ENCODE measurements at regions not wholly inside any gene's neighbourhood (a gene's known extent, or its start where the extent isn't known, plus 50 kb on each side); places are given as distances from the start of the nearest gene placed in this dataset.

DNA sequence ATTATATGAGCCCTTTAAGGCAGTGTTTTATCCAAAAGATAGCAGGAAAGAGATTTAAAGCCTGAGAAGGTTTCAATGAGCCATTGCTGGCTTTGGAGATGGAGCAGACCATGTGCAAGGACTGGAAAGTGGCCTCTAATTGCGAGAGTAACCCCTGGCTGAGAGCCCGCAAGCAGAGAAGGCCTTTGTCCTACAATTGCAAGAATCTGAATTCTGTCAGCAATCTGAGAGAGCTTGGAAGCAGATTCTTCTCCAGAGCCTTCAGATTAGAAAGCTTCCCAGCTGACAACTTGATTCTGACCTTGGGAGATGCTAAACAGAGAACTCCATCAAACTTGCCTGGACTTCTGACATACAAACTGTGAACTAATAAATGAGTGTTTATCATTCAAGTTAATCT, 528.7 kb upstream of the KLF12 start:
- DNase-seq (ENCODE audit: low spot score): no peak

DNA sequence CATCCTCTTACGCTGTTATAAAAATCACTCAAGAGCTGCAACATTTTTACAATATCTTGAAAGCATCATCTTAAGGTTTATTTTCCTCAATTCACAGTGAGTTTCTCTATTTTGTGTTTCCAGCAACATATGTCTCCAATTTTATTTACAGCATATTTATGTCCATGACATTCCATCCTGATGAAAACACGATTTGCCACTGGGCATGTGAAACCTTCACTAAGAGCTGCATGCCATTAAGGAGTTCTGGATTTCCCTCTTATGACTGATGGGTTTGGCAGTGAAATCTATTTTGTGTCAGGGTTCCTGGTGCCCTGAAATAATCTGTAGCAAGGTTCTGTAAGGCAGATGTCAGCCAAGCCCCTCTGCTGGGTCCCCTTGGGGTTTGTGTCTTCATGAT, 527.6 kb upstream of the KLF12 start:
- no peak for DNase-seq (ENCODE audit: low spot score)

DNA sequence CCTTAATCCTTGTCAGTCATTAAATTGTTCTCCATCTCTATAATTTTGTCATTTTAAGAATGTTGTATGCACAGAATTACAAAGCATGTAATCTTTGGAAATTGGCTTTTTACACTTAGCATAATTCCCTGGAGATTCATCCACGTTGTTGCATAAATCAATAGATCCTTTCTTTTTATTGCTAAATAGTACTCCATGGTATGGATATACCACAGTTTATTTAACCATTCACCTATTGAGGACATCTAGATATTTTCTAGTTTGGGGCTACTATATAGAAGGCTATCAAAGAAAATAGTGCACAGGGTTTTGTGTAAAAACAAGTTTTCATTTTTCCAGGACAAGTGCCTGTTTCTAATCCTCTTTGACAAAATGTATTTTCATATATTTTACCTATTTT, 523.6 kb upstream of the KLF12 start:
- DNase-seq (ENCODE audit: low spot score): no peak

DNA sequence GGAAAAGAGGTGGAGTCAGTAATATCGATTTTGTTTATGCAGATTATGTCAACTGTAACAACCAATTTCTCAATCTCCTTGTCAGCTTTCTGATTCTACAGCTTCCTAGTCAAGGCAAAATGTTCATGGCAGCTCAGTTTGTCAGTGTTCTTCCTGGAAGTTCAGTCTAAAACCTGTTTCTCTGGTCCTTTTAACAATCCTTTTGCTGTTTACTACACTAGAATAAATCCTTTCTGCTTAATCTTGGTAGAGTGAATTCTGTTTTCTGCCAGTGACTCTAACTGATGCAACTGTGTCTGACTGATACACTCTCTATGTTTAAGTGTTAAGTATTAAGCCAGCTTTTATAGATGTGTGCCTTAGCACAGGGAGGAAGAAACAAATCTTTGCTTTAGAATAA, 516.9 kb upstream of the KLF12 start:
- no peak for DNase-seq (ENCODE audit: low spot score)

DNA sequence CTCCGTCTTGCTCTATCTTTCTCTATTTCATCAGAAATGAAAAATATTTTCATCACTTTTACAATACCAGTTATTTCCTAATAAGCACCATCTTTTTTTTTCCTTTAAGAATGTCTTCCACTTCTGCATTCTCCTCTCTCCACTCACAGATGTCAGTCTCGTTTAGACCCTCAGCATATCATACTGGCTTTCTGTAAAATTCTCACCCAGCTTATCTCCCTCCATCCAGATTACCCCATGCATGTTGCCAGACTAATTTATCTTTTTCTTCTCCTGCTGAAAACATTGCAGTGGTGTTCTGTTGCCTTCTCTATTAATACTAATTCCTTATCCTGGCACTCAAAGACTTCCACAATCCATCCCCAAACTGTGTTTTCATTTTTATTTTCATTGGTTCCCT, 513.8 kb upstream of the KLF12 start:
- no peak for DNase-seq (ENCODE audit: low spot score)

DNA sequence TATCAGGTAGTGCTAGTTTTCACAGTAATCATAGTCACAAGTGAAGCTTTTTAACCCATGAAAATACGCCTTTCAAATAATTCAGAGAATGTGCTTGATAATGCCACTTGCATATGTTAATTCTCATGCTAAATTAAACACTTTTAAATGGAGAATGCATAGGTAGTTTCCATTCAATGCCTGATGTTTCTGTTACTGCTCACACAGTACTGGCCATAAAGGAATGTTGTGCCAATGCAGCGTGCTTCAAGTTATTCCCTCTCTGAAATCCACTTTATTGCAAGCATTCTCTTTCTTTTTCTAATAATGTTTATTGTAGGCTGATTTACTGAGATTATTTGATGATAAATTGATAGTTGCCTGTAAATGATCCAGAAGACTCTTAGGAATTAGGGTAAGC, 513.0 kb upstream of the KLF12 start:
- no peak for DNase-seq (ENCODE audit: low spot score)

DNA sequence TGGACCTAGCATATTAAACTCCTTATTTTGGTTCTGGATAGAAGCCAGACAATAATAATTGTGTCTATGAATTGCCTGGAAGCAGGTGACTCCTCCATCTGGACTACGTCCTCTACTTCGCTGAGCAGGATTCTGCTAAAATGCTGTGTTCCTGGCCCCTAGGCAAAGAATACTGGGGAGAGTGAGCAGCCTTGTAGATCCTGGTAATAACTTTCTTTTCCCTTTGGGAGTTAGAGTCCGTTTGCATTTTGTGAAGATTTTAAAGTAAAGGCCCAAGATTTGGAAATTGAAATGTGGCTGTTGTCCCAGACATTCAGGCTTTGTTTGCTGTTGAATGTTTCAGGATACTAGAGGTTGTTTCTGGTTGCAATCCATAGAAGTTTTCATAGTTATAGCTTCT, 511.9 kb upstream of the KLF12 start:
- DNase-seq (ENCODE audit: low spot score): no peak

DNA sequence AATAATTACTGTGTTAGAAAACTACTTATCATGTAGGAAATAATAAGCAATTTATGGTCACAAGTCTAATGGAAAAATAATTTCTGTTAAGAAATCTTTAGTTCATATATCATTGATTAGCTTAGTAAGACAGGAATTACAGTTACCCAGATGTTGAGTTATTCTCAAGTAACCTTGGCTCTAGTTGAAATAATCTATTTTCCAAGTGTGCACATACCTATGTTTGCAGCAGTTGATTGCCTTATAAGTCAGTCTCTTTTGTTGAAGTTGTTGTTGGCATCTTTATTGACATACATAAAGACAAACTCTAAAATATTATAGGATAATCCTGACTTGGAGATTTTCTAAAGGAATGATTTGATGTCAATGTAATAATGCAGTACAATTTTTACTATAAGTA, 511.4 kb upstream of the KLF12 start:
- DNase-seq (ENCODE audit: low spot score): no peak

DNA sequence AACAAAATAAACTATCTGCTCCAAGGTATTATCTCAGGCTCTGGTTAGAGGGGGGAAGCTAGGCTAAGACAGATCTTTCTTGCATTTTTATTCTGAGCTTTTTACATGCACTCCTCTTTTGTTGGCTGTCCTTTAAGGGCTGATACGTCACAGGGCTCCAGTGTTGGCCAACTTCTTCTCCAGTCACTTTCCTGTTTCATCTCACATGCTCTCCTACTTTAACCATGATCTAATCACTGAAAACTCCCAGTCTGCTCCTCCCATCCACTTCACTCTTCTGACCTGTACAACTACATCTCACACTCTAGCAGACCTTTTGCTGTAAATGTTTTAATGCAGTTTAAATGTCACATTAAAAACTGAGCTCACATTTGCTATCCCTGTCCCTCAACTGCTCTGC, 510.0 kb upstream of the KLF12 start:
- no peak for DNase-seq (ENCODE audit: low spot score)

DNA sequence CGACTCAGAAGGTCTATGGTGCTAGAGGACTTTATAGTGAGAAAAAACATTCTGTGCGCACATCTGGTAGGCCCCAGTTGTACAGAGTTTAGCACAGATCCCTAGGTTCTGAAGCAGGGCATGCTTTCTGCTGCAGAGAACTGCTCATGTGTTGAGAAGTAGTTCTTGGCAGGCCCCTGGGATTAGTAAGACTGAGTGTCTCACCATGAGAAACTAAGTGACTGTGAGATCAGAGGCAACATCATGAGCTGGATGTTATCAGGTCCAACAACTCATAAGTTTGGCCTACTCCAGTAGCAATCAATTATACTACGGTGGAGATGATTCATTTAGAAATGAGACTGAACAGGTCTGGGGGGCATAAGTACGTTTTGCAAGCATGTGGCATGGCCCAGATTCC, 507.4 kb upstream of the KLF12 start:
- DNase-seq (ENCODE audit: low spot score): no peak

DNA sequence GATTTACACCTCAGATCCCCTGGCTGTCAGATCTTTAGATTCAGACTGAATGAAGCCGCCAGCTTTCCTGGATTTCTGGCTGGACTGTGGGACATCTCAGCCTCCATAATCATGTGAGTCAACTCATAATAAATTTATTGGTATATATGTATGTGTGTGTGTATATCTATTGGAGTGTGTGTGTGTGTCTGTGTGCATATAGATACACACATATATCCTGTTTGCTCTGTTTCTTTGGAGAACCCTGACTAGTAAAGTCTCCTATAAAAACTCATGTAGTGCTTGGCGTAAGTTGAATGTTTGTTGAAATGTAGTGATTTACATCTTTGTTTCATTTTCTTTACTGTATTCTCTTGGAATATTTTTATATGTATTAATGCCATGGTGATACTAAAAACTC, 499.5 kb upstream of the KLF12 start:
- no peak for DNase-seq (ENCODE audit: low spot score)

DNA sequence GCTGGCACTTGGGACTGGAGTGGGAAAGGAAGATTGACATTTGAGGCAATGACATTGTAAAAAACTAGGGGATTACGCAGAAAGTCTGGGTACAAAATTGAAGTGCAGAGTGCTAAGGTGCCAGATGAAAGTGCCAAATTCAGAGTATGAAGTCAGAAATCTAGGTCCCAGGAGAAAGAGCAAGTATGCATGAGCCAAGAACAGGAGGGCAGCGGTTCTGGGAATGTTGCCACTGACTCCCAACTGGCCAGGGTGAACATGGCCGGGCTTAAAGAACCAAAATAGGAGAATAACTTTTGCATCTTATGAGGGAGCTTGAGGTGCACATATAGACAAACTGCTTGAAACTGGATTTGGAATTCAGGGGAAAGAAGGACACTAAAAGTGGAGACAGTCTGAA, 495.8 kb upstream of the KLF12 start:
- DNase-seq (ENCODE audit: low spot score): no peak

DNA sequence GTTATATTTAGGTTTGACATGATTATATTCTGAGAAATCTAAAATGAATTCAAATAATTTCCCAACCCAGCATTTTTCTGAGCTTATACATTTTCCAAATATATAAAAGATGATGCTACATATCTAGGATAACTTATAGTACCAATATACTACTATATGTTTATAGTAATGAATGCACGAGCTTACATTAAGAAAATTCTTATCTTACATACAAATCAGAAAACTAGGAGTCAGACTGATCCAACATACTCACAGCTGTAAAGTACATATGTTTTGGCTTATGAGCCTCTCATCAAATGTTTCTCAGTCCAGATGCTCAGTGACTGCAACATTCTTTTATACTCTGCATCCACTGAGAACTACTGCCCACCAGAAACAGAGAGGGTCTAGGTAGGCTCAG, 491.3 kb upstream of the KLF12 start:
- no peak for DNase-seq (ENCODE audit: low spot score)

DNA sequence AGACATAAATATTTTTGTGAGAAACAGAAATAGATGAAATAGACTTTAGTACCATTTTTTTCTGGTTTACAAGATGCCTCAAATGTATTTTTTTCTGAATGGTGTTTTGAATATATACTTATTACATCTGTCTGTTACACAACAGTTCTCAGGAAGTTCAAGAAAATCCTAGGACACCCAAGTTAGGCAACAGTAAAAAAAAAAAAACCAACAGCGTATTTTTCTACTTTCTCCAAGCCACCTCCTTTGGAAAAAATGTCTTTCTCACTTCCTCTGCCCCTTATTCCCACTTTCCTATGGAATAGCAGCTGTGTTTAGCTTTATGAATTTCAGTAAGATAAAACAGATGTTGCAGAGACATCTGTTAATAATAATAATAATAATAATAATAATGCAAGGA, 489.6 kb upstream of the KLF12 start:
- DNase-seq (ENCODE audit: low spot score): no peak

DNA sequence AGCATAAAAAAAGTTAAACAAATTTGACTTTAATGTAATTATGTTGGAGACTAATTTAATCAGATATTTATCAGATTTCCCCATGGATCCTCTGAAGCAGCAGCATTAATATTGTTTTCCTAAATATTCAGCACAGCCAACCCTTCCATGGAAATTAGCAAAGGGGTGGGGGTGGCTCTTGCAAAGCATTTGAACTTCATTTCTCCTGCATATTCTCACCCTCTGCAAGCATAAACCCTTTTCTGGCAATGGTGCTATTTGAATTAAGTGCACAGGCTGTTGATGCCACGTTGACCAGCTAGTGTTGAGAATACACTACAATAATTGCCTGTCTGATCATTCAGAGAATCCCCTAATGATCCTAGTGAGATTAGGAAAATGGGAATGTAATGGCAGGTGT, 488.1 kb upstream of the KLF12 start:
- DNase-seq (ENCODE audit: low spot score): no peak

DNA sequence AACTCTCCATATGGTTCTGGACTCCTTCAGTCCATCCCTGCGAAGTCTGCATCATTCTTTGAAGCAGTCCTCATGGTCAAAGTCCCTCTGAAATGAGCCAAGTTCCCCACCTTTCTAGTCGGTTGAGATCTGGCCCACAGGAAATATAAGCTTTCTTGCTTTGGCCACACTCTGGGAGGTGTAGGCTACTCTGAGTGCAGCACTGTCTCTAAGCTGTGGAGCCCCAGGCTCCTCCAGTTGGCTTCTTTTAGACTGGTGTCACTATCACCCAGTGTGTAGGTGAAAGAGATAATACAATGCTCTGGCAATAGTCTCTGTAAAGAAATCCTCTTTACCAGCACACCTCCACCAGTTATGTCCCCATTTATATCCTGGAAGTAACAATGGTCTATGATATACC, 486.5 kb upstream of the KLF12 start:
- no peak for DNase-seq (ENCODE audit: low spot score)

DNA sequence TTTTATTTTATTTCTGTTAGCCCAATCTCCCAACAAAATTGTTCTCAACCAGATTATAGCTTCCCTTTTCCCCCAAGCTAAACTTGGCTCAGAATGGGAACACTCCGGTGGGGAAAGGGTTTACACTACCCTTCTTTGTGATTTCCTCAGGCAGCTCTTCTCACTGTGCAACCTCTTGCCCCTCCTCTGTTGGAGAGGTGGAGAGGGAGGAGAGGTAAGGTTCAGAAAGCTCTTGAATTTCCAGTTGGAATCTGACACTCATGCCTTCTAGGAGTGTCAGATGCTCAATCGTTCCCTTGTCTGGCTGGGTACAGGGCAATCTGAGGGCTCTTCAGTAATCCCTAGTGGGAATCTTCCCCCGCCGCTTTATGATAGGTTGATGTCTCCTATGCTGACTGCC, 486.1 kb upstream of the KLF12 start:
- no peak for DNase-seq (ENCODE audit: low spot score)

DNA sequence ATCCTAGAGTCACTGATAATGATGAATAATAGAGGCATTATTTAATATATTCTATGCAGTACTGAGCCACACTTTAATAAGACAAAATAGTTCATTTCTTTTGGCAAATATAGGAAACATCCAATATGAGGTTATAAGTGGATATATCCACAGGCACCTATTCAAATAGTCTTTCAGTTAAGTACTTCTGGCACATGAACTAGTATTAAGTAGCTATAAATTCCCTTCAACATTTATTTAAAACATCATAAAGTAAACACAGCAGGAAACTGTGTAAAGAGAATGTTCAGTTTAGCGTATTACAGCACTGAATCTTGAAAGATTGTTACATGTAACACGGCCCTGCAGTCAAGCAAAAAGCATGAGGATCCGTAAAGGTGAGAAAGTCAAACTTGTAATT, 463.3 kb upstream of the KLF12 start:
- DNase-seq (ENCODE audit: low spot score): no peak

DNA sequence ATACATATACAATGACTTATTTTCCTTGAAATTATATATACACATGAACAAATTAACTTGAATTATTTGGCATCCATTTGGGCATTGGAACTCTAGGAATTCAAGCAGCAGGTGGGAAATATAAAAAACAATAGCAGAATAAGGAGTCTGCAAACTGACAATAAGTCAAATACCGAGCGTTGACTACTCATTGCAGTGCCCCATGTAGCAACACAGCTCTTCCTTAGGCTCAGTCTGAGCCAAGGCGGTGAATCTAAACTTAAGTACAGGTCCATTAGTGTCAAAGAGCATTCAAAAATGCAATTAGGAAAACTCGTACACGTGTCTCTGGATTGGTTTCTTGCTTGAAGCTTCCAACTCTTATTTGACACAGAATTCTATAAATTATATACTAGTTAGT, 462.5 kb upstream of the KLF12 start:
- DNase-seq (ENCODE audit: low spot score): no peak

DNA sequence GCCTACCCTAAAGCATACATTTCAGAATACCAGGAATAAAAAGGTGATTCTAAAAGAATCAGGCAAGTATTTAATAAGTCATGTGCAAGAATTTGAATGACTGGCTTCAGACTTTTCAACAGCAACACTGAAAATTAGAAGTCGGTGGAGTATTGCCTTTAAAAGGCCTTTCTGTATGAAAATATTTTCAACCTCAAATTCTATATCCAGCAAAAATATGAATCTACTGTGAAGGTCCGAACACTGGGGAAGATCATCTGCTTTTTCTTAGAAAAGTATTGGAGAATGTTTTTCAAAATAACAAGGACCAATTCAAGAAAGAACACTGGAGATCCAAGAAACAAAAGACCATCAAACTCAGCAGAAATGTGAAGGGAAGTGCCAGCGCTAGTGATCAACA, 459.5 kb upstream of the KLF12 start:
- DNase-seq (ENCODE audit: low spot score): no peak

DNA sequence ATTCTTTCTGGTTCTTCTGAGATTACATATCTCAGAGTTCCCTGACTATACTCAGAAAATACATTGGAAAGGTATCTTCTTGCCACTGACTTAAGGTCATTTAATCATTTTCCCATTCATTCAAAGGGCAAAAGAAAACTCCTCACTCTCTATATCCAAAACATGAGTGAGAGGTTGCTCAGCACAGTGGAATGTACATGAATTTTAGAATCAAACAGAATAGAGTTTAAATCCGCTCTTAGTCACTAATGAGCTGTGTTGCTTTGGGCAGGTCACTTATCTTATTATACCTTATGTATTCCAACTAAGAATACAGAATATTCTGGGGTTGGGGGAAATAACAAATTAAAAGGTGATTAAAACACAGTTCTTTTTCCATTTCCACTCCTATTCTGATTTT, 452.6 kb upstream of the KLF12 start:
- DNase-seq (ENCODE audit: low spot score): no peak

DNA sequence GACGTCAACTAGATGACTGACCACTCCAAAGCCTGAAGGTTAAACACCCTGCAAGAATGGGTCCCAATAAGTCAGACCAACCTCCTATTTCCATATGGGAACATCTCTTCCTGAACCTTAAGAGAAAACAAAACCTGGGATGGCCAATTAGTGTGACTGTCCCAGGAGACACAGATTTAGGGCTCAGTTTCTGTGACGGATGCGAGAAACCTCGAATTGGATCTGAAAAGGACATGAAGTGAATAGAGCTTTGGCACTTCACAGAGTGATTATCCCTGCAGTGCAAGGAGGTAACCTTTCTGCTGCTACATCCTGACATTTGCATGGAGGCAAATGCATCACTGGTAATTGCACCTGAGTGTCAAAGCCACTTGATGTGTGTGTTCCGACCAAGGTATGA, 442.2 kb upstream of the KLF12 start:
- DNase-seq (ENCODE audit: low spot score): no peak

DNA sequence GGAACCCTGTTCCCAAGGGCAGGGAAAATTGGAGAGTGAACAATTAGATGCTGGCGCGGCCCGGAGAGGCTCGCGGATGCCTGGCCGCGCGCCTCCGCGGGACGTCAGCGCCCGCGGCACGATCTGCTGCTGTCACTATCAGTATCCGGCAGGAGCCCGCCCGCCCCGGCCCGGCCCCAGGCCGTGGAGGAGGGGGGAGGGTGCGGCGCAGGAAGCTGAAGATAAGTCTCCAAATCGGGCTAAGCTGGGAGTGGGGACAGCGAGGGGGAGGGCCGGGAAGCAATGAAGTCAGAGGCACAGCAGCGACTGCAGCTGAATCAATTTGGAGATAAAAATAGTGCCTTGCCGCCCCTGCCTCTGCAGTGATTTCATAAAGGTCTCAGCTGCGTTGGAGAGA, 441.5 kb upstream of the KLF12 start:
- no peak for DNase-seq (ENCODE audit: low spot score)

DNA sequence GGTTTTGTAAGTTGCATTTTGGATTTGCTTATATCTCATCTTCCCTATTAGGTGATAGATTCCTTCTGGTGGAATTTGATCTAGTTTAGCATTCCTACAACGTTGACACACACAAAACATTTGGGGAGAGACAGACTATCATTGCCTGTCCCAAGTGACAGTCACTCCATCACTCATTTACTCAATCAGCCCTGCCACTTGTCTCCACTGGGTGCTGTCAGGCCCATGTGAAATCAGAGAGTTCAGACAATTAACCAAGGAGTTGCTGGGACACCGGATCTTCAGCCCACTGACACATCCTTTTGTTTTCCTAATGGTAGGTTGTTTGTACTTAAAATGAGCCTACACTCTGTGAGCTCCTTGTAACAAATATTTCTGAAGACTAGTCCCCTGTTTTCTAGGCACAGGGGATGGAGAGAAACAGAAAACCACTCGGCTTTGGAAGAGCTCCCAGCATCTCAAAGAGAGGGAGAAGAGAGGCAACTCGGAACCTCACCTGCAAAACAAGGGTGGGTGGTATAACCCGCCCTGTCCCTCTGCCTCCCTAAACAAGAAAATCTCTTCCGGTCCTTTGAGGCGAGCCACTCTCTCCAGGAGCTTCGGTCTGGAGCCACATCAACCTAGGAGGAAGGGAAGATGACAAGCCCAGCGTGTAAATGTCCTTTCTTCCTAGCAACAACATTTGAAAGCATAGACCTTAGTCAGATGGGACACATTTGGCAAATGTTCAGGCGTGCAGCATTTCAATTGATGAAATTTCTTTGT, 440.9 kb upstream of the KLF12 start:
- DNase-seq (ENCODE audit: low spot score): no peak

DNA sequence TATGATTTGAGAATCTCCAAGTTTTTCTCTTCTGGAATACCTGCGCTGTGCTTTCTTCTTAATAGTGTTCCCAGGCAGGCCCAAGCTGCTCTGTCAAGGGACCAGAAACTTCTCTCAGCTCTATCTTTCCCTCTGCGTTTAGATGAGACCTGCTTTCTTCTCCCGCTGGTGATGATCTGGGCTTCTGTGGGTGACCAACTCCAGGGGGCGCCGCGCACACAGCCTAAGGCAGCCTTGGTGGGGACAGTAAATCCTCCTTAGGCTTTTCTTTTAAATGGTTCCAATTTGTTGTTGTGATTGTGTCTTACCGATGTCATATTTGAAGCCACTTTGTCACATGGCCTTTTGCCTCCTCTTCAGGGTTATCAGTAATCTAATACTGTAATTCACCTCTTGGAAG, 439.4 kb upstream of the KLF12 start:
- no peak for DNase-seq (ENCODE audit: low spot score)
